Skeletal muscle cell (primary cell): ENCODE measurements at regions not wholly inside any gene's neighbourhood (a gene's known extent, or its start where the extent isn't known, plus 50 kb on each side); places are given as distances from the start of the nearest gene placed in this dataset.

Experiments
- DNase-seq: peaks from one replicate; pipeline ENCODE4 v3.0.0-alpha.2; 2010; ENCODE audit warnings: low read depth
- H3K4me3 ChIP-seq: 2 replicates; pipeline ENCODE4 v1.5.1; 2011; ENCODE audit warnings: low read depth, mild to moderate bottlenecking, control low read depth, low read length, moderate library complexity

GRCh38 chr15:70348581-70349344 lies 251.0 kb upstream of the TLE3 start:
- DNase-seq = no peak
- H3K4me3 ChIP-seq = no peak overlapping the region

- DNase-seq = no peak
Measured at GRCh38 chr15:70348226-70348543, 250.5 kb upstream of the TLE3 start.

GRCh38 chr15:70347321-70348225 lies 249.9 kb upstream of the TLE3 start:
- no peak for DNase-seq
- no peak overlapping the region for H3K4me3 ChIP-seq

More at GRCh38 chr15:70348226-70348543, 250.5 kb upstream of the TLE3 start:
- H3K4me3 ChIP-seq = no peak overlapping the region

- no peak for DNase-seq
- H3K4me3 ChIP-seq = no peak overlapping the region
Measured at GRCh38 chr15:70345251-70346019, 247.7 kb upstream of the TLE3 start.

GRCh38 chr15:70344666-70345065 lies 246.9 kb upstream of the TLE3 start:
- no peak for DNase-seq
- no peak overlapping the region for H3K4me3 ChIP-seq

GRCh38 chr15:70343961-70344621 lies 246.4 kb upstream of the TLE3 start:
- no peak for DNase-seq
- no peak overlapping the region for H3K4me3 ChIP-seq

- no peak for DNase-seq
- no peak overlapping the region for H3K4me3 ChIP-seq
Measured at GRCh38 chr15:70342554-70343548, 245.1 kb upstream of the TLE3 start.

- H3K4me3 ChIP-seq = no peak overlapping the region
- DNase-seq = no peak
Measured at GRCh38 chr15:70342141-70342540, 244.4 kb upstream of the TLE3 start.

- DNase-seq = no peak
- H3K4me3 ChIP-seq = no peak overlapping the region
Measured at GRCh38 chr15:70341566-70341965, 243.8 kb upstream of the TLE3 start.

- no peak for DNase-seq
Measured at GRCh38 chr15:70340494-70340870, 242.8 kb upstream of the TLE3 start.

GRCh38 chr15:70339571-70340493 lies 242.1 kb upstream of the TLE3 start:
- no peak overlapping the region for H3K4me3 ChIP-seq
- DNase-seq = no peak

More at GRCh38 chr15:70340494-70340870, 242.8 kb upstream of the TLE3 start:
- H3K4me3 ChIP-seq = no peak overlapping the region

GRCh38 chr15:70337277-70338186 lies 239.8 kb upstream of the TLE3 start:
- no peak for DNase-seq
- H3K4me3 ChIP-seq = no peak overlapping the region

- no peak overlapping the region for H3K4me3 ChIP-seq
- DNase-seq = no peak
Measured at GRCh38 chr15:70336425-70337009, 238.8 kb upstream of the TLE3 start.

GRCh38 chr15:70334286-70334685 lies 236.6 kb upstream of the TLE3 start:
- DNase-seq = no peak

GRCh38 chr15:70329179-70329578 lies 231.5 kb upstream of the TLE3 start:
- H3K4me3 ChIP-seq = no peak overlapping the region
- no peak for DNase-seq

More at GRCh38 chr15:70334286-70334685, 236.6 kb upstream of the TLE3 start:
- no peak overlapping the region for H3K4me3 ChIP-seq

GRCh38 chr15:70328679-70329115 lies 231.0 kb upstream of the TLE3 start:
- no peak for DNase-seq
- H3K4me3 ChIP-seq = no peak overlapping the region
